Left lobe of liver (tissue), 2 donors: ENCODE measurements at regions not wholly inside any gene's neighbourhood (a gene's known extent, or its start where the extent isn't known, plus 50 kb on each side); places are given as distances from the start of the nearest gene placed in this dataset.
"Not testable (repeated sequence)": the region's sequence is repeated elsewhere in the genome, so short reads cannot be mapped to it uniquely, and the experiment has no call there.

ENCODE experiments used
- ATAC-seq: fragments of 200-7000 bp; cut with Tn5 transposase; one replicate; pipeline ENCODE4 v1.9.1; 2020; ENCODE audit warnings: mild to moderate bottlenecking, moderate library complexity
- DNase-seq: peaks from one replicate; pipeline ENCODE4 v3.0.0-alpha.2; 2020; ENCODE audit warnings: low spot score
- donor health status: DM: no; HTN: no; CAD: no; lungs with moderate emphysema.
- donor health status: DM: no; HTN: yes; CAD: no.

GRCh38 chr21:31418377-31419001 lies 74.4 kb upstream of the TIAM1 start:
- DNase-seq, result no peak
- ATAC-seq, result no peak

- DNase-seq, ATAC-seq: not testable (repeated sequence)
Observed at GRCh38 chr21:31417214-31417613, 73.2 kb upstream of the TIAM1 start.

GRCh38 chr21:31416465-31416864 lies 72.4 kb upstream of the TIAM1 start:
- peak; percentile 54 for DNase-seq
- peak; percentile 79 for ATAC-seq

GRCh38 chr21:31414263-31415000 lies 70.4 kb upstream of the TIAM1 start:
- no peak for ATAC-seq
- no peak for DNase-seq

GRCh38 chr21:31413698-31414097 lies 69.6 kb upstream of the TIAM1 start:
- ATAC-seq (no peak), DNase-seq (no peak)

GRCh38 chr21:31410499-31411131 lies 66.6 kb upstream of the TIAM1 start:
- ATAC-seq, result no peak

GRCh38 chr21:31409831-31410487 lies 65.9 kb upstream of the TIAM1 start:
- peak; percentile 35 for ATAC-seq
- DNase-seq, result no peak

More at GRCh38 chr21:31410499-31411131, 66.6 kb upstream of the TIAM1 start:
- DNase-seq, result no peak

- no peak for DNase-seq
- no peak for ATAC-seq
Observed at GRCh38 chr21:31408301-31409088, 64.4 kb upstream of the TIAM1 start.

- DNase-seq (no peak), ATAC-seq (no peak)
Observed at GRCh38 chr21:31406510-31406909, 62.4 kb upstream of the TIAM1 start.

GRCh38 chr21:31405604-31406003 lies 61.5 kb upstream of the TIAM1 start:
- DNase-seq (no peak), ATAC-seq (no peak)

GRCh38 chr21:31403596-31404333 lies 59.7 kb upstream of the TIAM1 start:
- ATAC-seq (no peak), DNase-seq (no peak)

- no peak for DNase-seq
- no peak for ATAC-seq
Observed at GRCh38 chr21:31399591-31399990, 55.5 kb upstream of the TIAM1 start.

GRCh38 chr21:31398574-31398973 lies 54.5 kb upstream of the TIAM1 start:
- DNase-seq (no peak), ATAC-seq (no peak)

- no peak for ATAC-seq
- no peak for DNase-seq
Observed at GRCh38 chr21:31397939-31398338, 53.9 kb upstream of the TIAM1 start.

GRCh38 chr21:31397515-31397926 lies 53.5 kb upstream of the TIAM1 start:
- DNase-seq (no peak), ATAC-seq (no peak)

- no peak for ATAC-seq
- no peak for DNase-seq
Observed at GRCh38 chr21:31397030-31397429, 53.0 kb upstream of the TIAM1 start.

GRCh38 chr21:31396399-31396798 lies 52.3 kb upstream of the TIAM1 start:
- ATAC-seq, result no peak
- no peak for DNase-seq

GRCh38 chr21:31395791-31396190 lies 51.7 kb upstream of the TIAM1 start:
- ATAC-seq, result no peak

GRCh38 chr21:31395268-31395667 lies 51.2 kb upstream of the TIAM1 start:
- no peak for ATAC-seq
- DNase-seq, result no peak

More at GRCh38 chr21:31395791-31396190, 51.7 kb upstream of the TIAM1 start:
- no peak for DNase-seq

- ATAC-seq, result no peak
Observed at GRCh38 chr21:31394309-31394708, 50.2 kb upstream of the TIAM1 start.

More at GRCh38 chr21:31394309-31394708, 50.2 kb upstream of the TIAM1 start:
- no peak for DNase-seq
